ENCODE measurements at regions not wholly inside any gene's neighbourhood (a gene's known extent, or its start where the extent isn't known, plus 50 kb on each side); places are given as distances from the start of the nearest gene placed in this dataset.

GRCh38 chr4:38536716-38537115, 127.3 kb upstream of the KLF3 start:
- intact Hi-C loops (cut with DNase I; ENCODE audit: low total_unique reads): no loop called here
- WGBS, 5 donors: 79 to 97% (median 91%) methylated on average over 2 of the region's 2 CpGs
- no peak for TF ChIP-seq POLR2AphosphoS5 (IDR thresholded peaks at IDR 0.05)
- TF ChIP-seq, protein P1, sequence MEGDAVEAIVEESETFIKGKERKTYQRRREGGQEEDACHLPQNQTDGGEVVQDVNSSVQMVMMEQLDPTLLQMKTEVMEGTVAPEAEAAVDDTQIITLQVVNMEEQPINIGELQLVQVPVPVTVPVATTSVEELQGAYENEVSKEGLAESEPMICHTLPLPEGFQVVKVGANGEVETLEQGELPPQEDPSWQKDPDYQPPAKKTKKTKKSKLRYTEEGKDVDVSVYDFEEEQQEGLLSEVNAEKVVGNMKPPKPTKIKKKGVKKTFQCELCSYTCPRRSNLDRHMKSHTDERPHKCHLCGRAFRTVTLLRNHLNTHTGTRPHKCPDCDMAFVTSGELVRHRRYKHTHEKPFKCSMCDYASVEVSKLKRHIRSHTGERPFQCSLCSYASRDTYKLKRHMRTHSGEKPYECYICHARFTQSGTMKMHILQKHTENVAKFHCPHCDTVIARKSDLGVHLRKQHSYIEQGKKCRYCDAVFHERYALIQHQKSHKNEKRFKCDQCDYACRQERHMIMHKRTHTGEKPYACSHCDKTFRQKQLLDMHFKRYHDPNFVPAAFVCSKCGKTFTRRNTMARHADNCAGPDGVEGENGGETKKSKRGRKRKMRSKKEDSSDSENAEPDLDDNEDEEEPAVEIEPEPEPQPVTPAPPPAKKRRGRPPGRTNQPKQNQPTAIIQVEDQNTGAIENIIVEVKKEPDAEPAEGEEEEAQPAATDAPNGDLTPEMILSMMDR (IDR thresholded peaks at IDR 0.05 in 8 of 11, conservative IDR thresholded peaks at IDR 0.05 in 3 of 11): no peak
- no peak for TF ChIP-seq POLR2A (IDR thresholded peaks at IDR 0.05)

GRCh38 chr4:38537666-38538065, 126.3 kb upstream of the KLF3 start:
- TF ChIP-seq POLR2AphosphoS5 (IDR thresholded peaks at IDR 0.05): no peak
- Histone ChIP-seq H3K36me3 (no peaks in the 10 kb centered on the region), H3K4me1 (peaks cover 0 to 5% (median 0%) of the 10 kb centered on the region in 6 donors), H3K27ac (no peak overlapping the region), H3K4me3 (no peak overlapping the region), H3K9me3 (no peaks in the 10 kb centered on the region), H3K27me3 (replicated peaks in 1 of 7) (no peaks in the 10 kb centered on the region)
- 88 to 98% (median 96%) methylated on average over 1 of the region's 1 CpG for WGBS, 5 donors
- intact Hi-C loops (cut with DNase I; ENCODE audit: low total_unique reads): no loop called here
- no peak for DNase-seq

More at GRCh38 chr4:38536716-38537115, 127.3 kb upstream of the KLF3 start:
- Histone ChIP-seq H3K9me3 (no peaks in the 10 kb centered on the region), H3K36me3 (no peaks in the 10 kb centered on the region), H3K4me3 (no peak overlapping the region), H3K27me3 (replicated peaks in 1 of 7) (no peaks in the 10 kb centered on the region), H3K27ac (no peak overlapping the region), H3K4me1 (peaks cover 0 to 6% (median 0%) of the 10 kb centered on the region in 6 donors)
- no peak for DNase-seq

DNA sequence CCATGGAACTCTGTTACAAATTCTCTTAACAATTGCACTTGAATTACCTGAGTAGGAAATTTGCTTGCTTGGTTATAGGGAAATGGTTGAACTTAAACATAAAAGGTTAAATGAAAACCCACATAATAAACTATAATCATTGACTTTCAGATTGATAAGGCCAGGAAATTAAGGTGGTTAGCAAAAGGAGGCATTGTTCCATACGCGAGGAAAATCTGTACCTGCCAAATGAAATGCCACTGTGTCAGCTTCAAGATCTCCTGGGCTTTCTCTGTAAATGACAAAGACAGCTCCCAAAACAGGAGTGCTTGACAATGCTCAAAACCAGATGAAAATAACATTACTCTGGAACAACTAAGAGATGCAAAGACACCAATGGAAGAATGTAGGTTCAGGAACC, 125.5 kb upstream of the KLF3 start:
- no peak overlapping the region for H3K4me3 ChIP-seq
- H3K27me3 ChIP-seq (replicated peaks in 1 of 7): no peaks in the 10 kb centered on the region
- DNase-seq: no peak
- H3K9me3 ChIP-seq: no peaks in the 10 kb centered on the region
- no peaks in the 10 kb centered on the region for H3K4me1 ChIP-seq
- intact Hi-C loops (cut with DNase I; ENCODE audit: low total_unique reads): no loop called here
- TF ChIP-seq, protein P1 (IDR thresholded peaks at IDR 0.05 in 8 of 11, conservative IDR thresholded peaks at IDR 0.05 in 3 of 11): no peak
- no peak for TF ChIP-seq POLR2AphosphoS5 (IDR thresholded peaks at IDR 0.05)
- no peaks in the 10 kb centered on the region for H3K36me3 ChIP-seq
- no peak overlapping the region for H3K27ac ChIP-seq
- WGBS, 5 donors: 93 to 97% (median 95%) methylated on average over 2 of the region's 2 CpGs

- Histone ChIP-seq H3K27ac (no peak overlapping the region), H3K36me3 (no peaks in the 10 kb centered on the region), H3K9me3 (no peaks in the 10 kb centered on the region), H3K4me3 (no peak overlapping the region), H3K27me3 (replicated peaks in 1 of 7) (no peaks in the 10 kb centered on the region), H3K4me1 (no peaks in the 10 kb centered on the region)
- no peak for TF ChIP-seq POLR2A (IDR thresholded peaks at IDR 0.05)
- no peak for TF ChIP-seq POLR2AphosphoS5 (IDR thresholded peaks at IDR 0.05)
- no peak for DNase-seq
- intact Hi-C loops (cut with DNase I; ENCODE audit: low total_unique reads): no loop called here
- WGBS, 5 donors: 93 to 100% (median 97%) methylated on average over 4 of the region's 4 CpGs
Observed at GRCh38 chr4:38539501-38539900, 124.5 kb upstream of the KLF3 start.

DNA sequence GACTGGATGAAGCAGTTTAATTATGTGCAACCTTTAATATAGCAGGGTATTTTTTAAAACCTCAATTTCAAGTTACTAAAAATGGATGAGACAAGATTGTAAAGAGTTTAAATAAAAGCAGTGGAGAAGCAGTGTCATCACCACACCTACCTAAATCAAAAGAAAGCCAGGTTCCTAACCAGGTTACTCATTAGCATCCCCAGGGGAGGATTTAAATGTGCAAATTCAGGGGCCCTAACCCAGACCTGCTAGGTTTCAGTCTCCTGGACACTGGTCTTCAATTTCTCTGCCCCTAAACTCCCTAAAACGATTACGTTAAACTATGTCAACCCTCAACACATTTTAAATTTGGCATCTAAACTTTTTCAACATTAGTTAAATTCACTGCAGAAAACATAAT, 116.9 kb upstream of the KLF3 start:
- WGBS, 5 donors: 92 to 95% (median 93%) methylated on average over 2 of the region's 2 CpGs
- intact Hi-C loops (cut with DNase I; ENCODE audit: low total_unique reads): no loop called here
- DNase-seq: no peak

DNA sequence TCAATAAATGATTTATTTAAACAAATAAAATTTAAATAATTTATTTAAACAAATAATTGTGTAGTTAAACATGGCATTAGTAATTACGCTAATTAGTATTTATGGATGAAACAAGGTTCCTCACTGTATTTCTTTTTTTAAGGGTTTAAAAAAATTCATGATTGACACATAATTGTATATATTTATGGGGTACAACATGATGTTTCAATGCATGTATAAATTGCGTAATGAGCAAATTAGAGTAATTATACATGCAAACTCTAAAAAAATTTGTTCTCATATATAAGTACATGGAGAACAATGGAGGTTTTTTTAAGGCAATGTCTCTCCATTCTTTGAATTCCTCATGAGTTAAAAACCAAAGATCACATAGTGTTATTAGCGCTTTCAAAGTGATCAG, 115.7 kb upstream of the KLF3 start:
- H3K9me3 ChIP-seq: no peaks in the 10 kb centered on the region
- no peaks in the 10 kb centered on the region for H3K27me3 ChIP-seq (replicated peaks in 1 of 7)
- H3K27ac ChIP-seq: no peak overlapping the region
- DNase-seq: no peak
- H3K4me1 ChIP-seq: no peaks in the 10 kb centered on the region
- no peak overlapping the region for H3K4me3 ChIP-seq
- no peaks in the 10 kb centered on the region for H3K36me3 ChIP-seq
- intact Hi-C loops (cut with DNase I; ENCODE audit: low total_unique reads): no loop called here
- no peak for TF ChIP-seq POLR2A (IDR thresholded peaks at IDR 0.05)
- TF ChIP-seq, protein P1 (IDR thresholded peaks at IDR 0.05 in 8 of 11, conservative IDR thresholded peaks at IDR 0.05 in 3 of 11): no peak
- no peak for TF ChIP-seq POLR2AphosphoS5 (IDR thresholded peaks at IDR 0.05)
- 91 to 99% (median 98%) methylated on average over 3 of the region's 3 CpGs for WGBS, 5 donors

More for the DNA sequence above, 116.9 kb upstream of the KLF3 start:
- H3K4me1 ChIP-seq: no peaks in the 10 kb centered on the region
- no peaks in the 10 kb centered on the region for H3K27me3 ChIP-seq (replicated peaks in 1 of 7)
- H3K36me3 ChIP-seq: no peaks in the 10 kb centered on the region
- no peak overlapping the region for H3K27ac ChIP-seq
- no peak for TF ChIP-seq POLR2AphosphoS5 (IDR thresholded peaks at IDR 0.05)
- no peak for TF ChIP-seq POLR2A (IDR thresholded peaks at IDR 0.05)
- H3K9me3 ChIP-seq: no peaks in the 10 kb centered on the region
- no peak overlapping the region for H3K4me3 ChIP-seq

Measured in spleen (tissue), 11 donors.